HL-60 (cell line): ENCODE measurements at regions not wholly inside any gene's neighbourhood (a gene's known extent, or its start where the extent isn't known, plus 50 kb on each side); places are given as distances from the start of the nearest gene placed in this dataset.

Source experiments
- DNase-seq, 2 experiments: peaks; one replicate each; pipeline ENCODE4 v3.0.0-alpha.2; 2010 to 2020; ENCODE audit warnings: low read depth in 1 of 2, low spot score in 1 of 2
- H3K27ac ChIP-seq: fragments of 250-450 bp; sonication (Bioruptor Pico); replicated peaks from 2 replicates; pipeline ENCODE4 v1.5.1; 2020; ENCODE audit warnings: mild to moderate bottlenecking, moderate library complexity
- H3K27me3 ChIP-seq: fragments of 250-450 bp; sonication (Bioruptor Pico); 2 replicates; pipeline ENCODE4 v1.5.1; 2021; ENCODE audit warnings: mild to moderate bottlenecking, moderate library complexity; ENCODE audit not compliant: insufficient read depth, poor library complexity, severe bottlenecking
- H3K4me3 ChIP-seq: replicated peaks from 2 replicates; pipeline ENCODE4 v1.5.1; 2011; ENCODE audit warnings: mild to moderate bottlenecking, control low read depth, low read length; ENCODE audit not compliant: insufficient read depth
- GABPA ChIP-seq: IDR thresholded peaks from 2 replicates; pipeline ENCODE4 v1.6.1; 2012; ENCODE audit warnings: low read depth
- POLR2AphosphoS5 ChIP-seq: IDR thresholded peaks from 2 replicates; pipeline ENCODE4 v1.6.1; 2012; ENCODE audit warnings: low read depth
- SPI1 ChIP-seq: IDR thresholded peaks from 2 replicates; pipeline ENCODE4 v1.6.1; 2012; ENCODE audit warnings: low read depth, mild to moderate bottlenecking, borderline replicate concordance
- TF ChIP-seq, protein P1 (sequence below): IDR thresholded peaks from 2 replicates; pipeline ENCODE4 v1.6.1; 2012; ENCODE audit warnings: low read depth; ENCODE audit not compliant: insufficient replicate concordance
- TF ChIP-seq, protein P2 (sequence below): IDR thresholded peaks from one replicate; pipeline ENCODE4 v1.5.1; 2011; ENCODE audit warnings: low read length, control low read depth, inconsistent platforms; ENCODE audit not compliant: insufficient read depth

DNA sequence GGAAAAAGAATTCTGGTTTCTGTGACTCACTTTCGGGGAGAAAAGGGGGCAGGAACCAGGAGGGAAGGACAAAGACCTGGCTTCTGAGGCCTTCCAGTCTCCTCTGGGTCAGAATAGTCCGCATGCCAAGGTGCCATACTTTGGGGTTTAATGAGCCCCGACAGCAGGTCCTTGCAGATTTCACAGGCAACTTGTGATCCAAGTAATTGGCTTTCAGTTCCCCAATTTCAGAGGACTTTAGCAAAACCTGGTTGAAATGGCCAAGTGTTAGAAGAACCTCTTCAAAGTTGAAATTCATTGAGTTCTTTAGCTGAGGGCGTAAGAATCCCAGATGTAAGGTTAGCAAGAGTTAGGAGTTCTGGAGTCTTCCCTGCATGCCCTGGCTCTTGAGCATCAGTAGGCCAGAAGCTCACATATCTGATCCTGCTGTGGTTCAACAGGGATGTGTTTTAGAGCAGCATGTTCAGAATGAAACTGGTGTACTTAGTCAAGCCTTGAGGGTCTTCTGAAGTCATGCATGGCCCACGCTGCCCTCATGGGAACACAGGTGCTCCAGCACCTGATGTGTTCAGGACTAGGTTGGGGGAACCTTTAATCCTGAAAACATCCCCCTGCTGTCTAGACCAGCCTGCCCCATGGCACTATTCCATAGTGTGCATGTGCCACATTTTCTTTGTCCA lies 143.0 kb downstream of the NUP35 start:
- Histone ChIP-seq H3K4me3 (no peak overlapping the region), H3K27me3 (no peaks in the 10 kb centered on the region), H3K27ac (no peak overlapping the region)
- no peak for TF ChIP-seq GABPA
- no peak for DNase-seq

DNA sequence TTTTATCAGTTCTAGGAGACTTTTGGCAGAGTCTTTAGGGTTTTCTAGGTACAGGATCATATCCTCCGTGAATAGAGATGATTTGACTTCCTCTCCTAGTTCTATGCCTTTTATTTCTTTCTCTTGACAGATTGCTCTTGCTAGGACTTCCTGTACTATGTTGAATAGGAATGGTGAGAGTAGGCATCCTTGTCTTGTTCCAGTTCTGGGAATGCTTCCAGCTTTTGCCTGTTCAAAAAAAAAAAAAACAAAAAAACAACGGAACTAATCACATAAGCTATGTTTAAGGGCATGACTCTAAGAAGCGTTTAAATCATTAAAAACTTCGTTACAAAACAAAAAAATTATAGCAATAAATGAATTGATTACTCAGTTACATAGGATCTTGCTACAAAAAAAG lies 145.7 kb downstream of the NUP35 start:
- no peak for DNase-seq
- Histone ChIP-seq H3K4me3 (no peak overlapping the region), H3K27me3 (no peaks in the 10 kb centered on the region), H3K27ac (no peak overlapping the region)
- TF ChIP-seq GABPA (no peak), SPI1 (no peak), POLR2AphosphoS5 (no peak)
- TF ChIP-seq, protein P1, sequence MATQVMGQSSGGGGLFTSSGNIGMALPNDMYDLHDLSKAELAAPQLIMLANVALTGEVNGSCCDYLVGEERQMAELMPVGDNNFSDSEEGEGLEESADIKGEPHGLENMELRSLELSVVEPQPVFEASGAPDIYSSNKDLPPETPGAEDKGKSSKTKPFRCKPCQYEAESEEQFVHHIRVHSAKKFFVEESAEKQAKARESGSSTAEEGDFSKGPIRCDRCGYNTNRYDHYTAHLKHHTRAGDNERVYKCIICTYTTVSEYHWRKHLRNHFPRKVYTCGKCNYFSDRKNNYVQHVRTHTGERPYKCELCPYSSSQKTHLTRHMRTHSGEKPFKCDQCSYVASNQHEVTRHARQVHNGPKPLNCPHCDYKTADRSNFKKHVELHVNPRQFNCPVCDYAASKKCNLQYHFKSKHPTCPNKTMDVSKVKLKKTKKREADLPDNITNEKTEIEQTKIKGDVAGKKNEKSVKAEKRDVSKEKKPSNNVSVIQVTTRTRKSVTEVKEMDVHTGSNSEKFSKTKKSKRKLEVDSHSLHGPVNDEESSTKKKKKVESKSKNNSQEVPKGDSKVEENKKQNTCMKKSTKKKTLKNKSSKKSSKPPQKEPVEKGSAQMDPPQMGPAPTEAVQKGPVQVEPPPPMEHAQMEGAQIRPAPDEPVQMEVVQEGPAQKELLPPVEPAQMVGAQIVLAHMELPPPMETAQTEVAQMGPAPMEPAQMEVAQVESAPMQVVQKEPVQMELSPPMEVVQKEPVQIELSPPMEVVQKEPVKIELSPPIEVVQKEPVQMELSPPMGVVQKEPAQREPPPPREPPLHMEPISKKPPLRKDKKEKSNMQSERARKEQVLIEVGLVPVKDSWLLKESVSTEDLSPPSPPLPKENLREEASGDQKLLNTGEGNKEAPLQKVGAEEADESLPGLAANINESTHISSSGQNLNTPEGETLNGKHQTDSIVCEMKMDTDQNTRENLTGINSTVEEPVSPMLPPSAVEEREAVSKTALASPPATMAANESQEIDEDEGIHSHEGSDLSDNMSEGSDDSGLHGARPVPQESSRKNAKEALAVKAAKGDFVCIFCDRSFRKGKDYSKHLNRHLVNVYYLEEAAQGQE: no peak
- TF ChIP-seq, protein P2, sequence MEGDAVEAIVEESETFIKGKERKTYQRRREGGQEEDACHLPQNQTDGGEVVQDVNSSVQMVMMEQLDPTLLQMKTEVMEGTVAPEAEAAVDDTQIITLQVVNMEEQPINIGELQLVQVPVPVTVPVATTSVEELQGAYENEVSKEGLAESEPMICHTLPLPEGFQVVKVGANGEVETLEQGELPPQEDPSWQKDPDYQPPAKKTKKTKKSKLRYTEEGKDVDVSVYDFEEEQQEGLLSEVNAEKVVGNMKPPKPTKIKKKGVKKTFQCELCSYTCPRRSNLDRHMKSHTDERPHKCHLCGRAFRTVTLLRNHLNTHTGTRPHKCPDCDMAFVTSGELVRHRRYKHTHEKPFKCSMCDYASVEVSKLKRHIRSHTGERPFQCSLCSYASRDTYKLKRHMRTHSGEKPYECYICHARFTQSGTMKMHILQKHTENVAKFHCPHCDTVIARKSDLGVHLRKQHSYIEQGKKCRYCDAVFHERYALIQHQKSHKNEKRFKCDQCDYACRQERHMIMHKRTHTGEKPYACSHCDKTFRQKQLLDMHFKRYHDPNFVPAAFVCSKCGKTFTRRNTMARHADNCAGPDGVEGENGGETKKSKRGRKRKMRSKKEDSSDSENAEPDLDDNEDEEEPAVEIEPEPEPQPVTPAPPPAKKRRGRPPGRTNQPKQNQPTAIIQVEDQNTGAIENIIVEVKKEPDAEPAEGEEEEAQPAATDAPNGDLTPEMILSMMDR: no peak

DNA sequence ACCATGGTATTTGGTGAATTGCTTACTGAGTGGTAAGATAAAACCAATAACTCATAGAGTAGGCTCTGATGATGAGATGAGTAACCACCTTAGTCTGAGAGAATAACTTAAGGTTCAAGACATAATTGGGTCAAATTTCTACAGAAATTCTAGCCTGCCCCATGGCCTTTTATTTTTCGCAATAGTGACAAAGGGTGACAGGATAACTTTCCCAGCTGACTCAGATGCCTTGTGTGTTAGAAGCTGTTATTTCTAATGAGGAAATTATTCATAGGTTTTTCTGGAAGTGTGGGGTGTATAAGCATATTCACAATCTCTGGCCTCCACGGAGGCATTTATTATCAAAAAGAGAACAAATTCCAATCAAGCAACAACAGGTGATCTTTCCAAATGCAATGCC lies 159.0 kb downstream of the NUP35 start:
- no peak for TF ChIP-seq POLR2AphosphoS5
- no peak for TF ChIP-seq SPI1
- TF ChIP-seq GABPA: no peak
- no peak for DNase-seq
- H3K4me3 ChIP-seq: no peak overlapping the region
- no peak overlapping the region for H3K27ac ChIP-seq
- no peaks in the 10 kb centered on the region for H3K27me3 ChIP-seq

DNA sequence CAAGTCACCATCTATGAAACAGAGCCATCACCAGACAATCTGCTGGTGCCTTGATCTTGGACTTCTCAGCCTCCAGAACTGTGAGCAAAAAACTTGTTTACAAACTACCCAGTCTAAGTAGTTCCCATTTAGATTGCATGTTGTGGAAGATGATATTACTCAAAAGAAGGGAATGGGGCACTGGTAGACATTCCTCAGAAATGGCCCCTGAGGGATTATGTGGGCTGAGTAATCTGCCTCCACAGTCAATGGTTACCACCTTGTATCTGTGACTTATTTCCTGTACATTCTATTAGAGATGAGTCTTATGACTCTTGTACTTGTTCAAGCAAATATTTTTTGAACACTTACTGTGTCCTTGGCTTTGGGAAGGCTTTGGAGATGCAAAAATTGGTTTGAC lies 160.4 kb downstream of the NUP35 start:
- TF ChIP-seq, protein P2: no peak
- TF ChIP-seq SPI1: no peak
- TF ChIP-seq GABPA: no peak
- TF ChIP-seq, protein P1: no peak
- TF ChIP-seq POLR2AphosphoS5: no peak
- DNase-seq: no peak
- no peak overlapping the region for H3K27ac ChIP-seq
- H3K27me3 ChIP-seq: no peaks in the 10 kb centered on the region
- H3K4me3 ChIP-seq: no peak overlapping the region

DNA sequence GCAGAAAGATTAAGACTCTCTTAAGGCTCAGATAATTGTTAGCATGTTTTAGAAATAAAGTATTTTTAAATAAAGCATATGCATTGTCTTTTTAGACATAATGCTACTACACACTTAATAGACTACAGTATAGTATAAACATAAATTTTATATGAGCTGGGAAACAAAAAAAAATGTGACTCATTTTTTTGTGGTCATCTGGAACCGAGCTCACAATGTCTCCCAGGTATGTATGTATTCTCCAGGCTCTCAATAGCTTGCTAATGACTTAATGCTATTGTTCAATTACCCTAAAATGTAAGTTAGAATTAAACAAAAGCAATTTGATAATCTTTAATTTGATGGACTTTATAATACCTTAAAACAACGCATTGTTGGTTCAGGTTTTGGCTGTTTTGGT lies 167.2 kb downstream of the NUP35 start:
- DNase-seq: no peak
- Histone ChIP-seq H3K4me3 (no peak overlapping the region), H3K27me3 (no peaks in the 10 kb centered on the region), H3K27ac (no peak overlapping the region)
- TF ChIP-seq, protein P1: no peak
- TF ChIP-seq SPI1: no peak
